ENCODE measurements at regions not wholly inside any gene's neighbourhood (a gene's known extent, or its start where the extent isn't known, plus 50 kb on each side); places are given as distances from the start of the nearest gene placed in this dataset.

DNA sequence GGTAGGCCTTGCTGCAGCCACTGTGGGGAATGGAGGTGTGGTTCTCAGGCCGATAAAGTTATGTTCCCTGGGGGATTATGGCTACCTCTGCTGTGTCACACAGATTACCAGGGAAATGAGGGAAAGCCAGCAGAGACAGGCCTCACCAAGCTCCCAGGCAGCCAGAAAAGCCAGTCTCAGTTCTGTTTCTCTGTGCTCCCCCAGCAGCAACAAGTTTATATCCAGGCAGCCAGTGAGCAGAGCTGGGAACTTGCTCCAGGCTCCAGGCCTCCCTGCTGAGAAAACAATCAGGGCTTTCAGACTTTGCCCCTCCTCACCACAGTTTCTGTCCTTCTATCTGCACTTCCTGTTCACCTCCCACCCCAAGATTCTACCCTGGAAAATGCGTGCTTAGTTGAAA is 596.6 kb upstream of the GYPC start:
- TF ChIP-seq CTCF (IDR thresholded peaks at IDR 0.05; ENCODE audit: poor library complexity) = no peak
- no peak for TF ChIP-seq EZH2phosphoT487 (IDR thresholded peaks at IDR 0.05; ENCODE audit: low read depth, severe bottlenecking, unreplicated experiment)
- no peak for TF ChIP-seq EZH2 (IDR thresholded peaks at IDR 0.05; ENCODE audit: borderline replicate concordance)
